ENCODE measurements at regions not wholly inside any gene's neighbourhood (a gene's known extent, or its start where the extent isn't known, plus 50 kb on each side); places are given as distances from the start of the nearest gene placed in this dataset.

DNA sequence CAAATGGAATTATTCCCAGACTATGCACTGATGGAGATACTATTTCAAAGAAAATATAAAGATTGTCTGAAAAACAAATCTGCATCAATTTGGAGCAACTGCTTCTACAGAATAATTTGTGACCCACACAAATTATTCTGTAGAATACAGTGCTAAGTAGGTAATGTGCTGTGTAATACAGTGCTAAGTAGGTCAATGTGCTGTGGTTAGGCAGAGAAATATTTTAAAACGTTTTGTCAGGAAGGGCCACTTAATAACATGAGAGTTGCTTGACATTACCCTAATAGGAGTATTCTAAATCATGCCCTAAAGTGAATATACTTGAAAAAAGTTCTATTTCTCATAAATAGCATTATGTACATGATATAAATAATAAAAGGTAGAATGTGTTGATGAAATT is 116.5 kb upstream of the KCND2 start:
- no peaks in the 10 kb centered on the region for H3K4me1 Mint-ChIP-seq
- H3K4me3 Mint-ChIP-seq: no peak overlapping the region

DNA sequence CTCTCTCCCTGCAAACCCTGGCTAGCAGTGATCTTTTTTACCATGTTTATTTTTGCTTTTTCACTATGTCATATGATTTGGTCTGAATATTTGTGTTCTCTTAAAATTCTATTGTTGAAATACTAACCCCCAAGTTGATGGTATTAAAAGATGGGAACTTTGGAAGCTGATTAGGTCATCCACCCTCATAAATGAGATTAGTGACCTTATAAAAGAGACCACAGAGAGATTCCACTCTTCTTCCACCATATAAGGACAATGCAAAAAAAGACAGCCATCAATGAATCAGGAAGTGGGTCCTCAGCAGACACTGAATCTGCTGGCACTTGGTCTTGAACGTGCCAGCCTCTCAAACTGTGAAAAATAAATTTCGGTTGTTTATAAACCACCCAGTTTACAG is 112.8 kb upstream of the KCND2 start:
- CTCF ChIA-PET: no interaction called here
- Histone ChIP-seq H3K9me3 (ENCODE audit: control extremely low read depth in 1 of 3, control insufficient read depth in 2 of 3, insufficient read depth in 1 of 3, low read length in 2 of 3) (peaks cover 0 to 7% (median 0%) of the 10 kb centered on the region in 3 donors), H3K9ac (ENCODE audit: low read length) (no peak overlapping the region), H3K27me3 (replicated peaks in 1 of 4; ENCODE audit: control extremely low read depth in 1 of 4, control insufficient read depth in 3 of 4, insufficient read depth in 4 of 4, low read length in 3 of 4) (no peaks in the 10 kb centered on the region), H3K27ac (ENCODE audit: low read length in 2 of 2) (no peak overlapping the region), H3K4me2 (replicated peaks; ENCODE audit: low read depth, low read length, poor library complexity, severe bottlenecking) (no peak overlapping the region), H2AFZ (ENCODE audit: insufficient read depth, low read depth, low read length, poor library complexity, severe bottlenecking) (no peak overlapping the region), H3K4me3 (ENCODE audit: control extremely low read depth in 1 of 5, extremely low read depth in 1 of 5, insufficient read depth in 1 of 5, low read depth in 2 of 5, low read length in 4 of 5) (no peak overlapping the region), H3K36me3 (replicated peaks in 1 of 2; ENCODE audit: control extremely low read depth in 1 of 2, control insufficient read depth in 1 of 2, extremely low read depth in 1 of 2, insufficient read depth in 2 of 2, low read length in 1 of 2) (no peaks in the 10 kb centered on the region), H4K20me1 (ENCODE audit: control insufficient read depth, insufficient read depth, low read length, poor library complexity, severe bottlenecking) (no peaks in the 10 kb centered on the region), H3K4me1 (ENCODE audit: control insufficient read depth in 2 of 2, insufficient read depth in 2 of 2, low read length in 2 of 2) (no peaks in the 10 kb centered on the region), H3K79me2 (ENCODE audit: control insufficient read depth, insufficient read depth, low read length) (no peaks in the 10 kb centered on the region)
- no peak overlapping the region for H3K27ac Mint-ChIP-seq
- POLR2A ChIA-PET: no interaction called here
- no peak overlapping the region for H3K4me3 Mint-ChIP-seq
- no CpG with 5 or more reads among the region's 2 CpGs for WGBS (ENCODE audit: insufficient coverage)
- H3K9me3 Mint-ChIP-seq (ENCODE audit: insufficient read depth): peaks cover 3% of the 10 kb centered on the region
- DNase-seq (no peak), ATAC-seq (ENCODE audit: low read depth) (no peak)
- H3K27me3 Mint-ChIP-seq: no peaks in the 10 kb centered on the region
- no peak for TF ChIP-seq EZH2 (IDR thresholded peaks at IDR 0.05; ENCODE audit: borderline replicate concordance, insufficient read depth, low read depth, low read length, poor library complexity, severe bottlenecking)
- TF ChIP-seq, protein P1, sequence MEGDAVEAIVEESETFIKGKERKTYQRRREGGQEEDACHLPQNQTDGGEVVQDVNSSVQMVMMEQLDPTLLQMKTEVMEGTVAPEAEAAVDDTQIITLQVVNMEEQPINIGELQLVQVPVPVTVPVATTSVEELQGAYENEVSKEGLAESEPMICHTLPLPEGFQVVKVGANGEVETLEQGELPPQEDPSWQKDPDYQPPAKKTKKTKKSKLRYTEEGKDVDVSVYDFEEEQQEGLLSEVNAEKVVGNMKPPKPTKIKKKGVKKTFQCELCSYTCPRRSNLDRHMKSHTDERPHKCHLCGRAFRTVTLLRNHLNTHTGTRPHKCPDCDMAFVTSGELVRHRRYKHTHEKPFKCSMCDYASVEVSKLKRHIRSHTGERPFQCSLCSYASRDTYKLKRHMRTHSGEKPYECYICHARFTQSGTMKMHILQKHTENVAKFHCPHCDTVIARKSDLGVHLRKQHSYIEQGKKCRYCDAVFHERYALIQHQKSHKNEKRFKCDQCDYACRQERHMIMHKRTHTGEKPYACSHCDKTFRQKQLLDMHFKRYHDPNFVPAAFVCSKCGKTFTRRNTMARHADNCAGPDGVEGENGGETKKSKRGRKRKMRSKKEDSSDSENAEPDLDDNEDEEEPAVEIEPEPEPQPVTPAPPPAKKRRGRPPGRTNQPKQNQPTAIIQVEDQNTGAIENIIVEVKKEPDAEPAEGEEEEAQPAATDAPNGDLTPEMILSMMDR (IDR thresholded peaks at IDR 0.05): no peak
- H3K4me1 Mint-ChIP-seq: no peaks in the 10 kb centered on the region
- intact Hi-C loops (cut with micrococcal nuclease): no loop called here

More for the DNA sequence above, 116.5 kb upstream of the KCND2 start:
- no peaks in the 10 kb centered on the region for H3K36me3 ChIP-seq (replicated peaks in 1 of 2; ENCODE audit: control extremely low read depth in 1 of 2, control insufficient read depth in 1 of 2, extremely low read depth in 1 of 2, insufficient read depth in 2 of 2, low read length in 1 of 2)
- intact Hi-C loops (cut with micrococcal nuclease): no loop called here
- ATAC-seq (ENCODE audit: low read depth) (no peak), DNase-seq (no peak)
- no peaks in the 10 kb centered on the region for H3K79me2 ChIP-seq (ENCODE audit: control insufficient read depth, insufficient read depth, low read length)
- Mint-ChIP-seq H3K9me3 (ENCODE audit: insufficient read depth) (no peaks in the 10 kb centered on the region), H3K27ac (no peak overlapping the region), H3K27me3 (no peaks in the 10 kb centered on the region)
- H3K4me2 ChIP-seq (replicated peaks; ENCODE audit: low read depth, low read length, poor library complexity, severe bottlenecking): no peak overlapping the region
- H3K9me3 ChIP-seq (ENCODE audit: control extremely low read depth in 1 of 3, control insufficient read depth in 2 of 3, insufficient read depth in 1 of 3, low read length in 2 of 3): no peaks in the 10 kb centered on the region
- POLR2A ChIA-PET: no interaction called here
- H3K4me3 ChIP-seq (ENCODE audit: control extremely low read depth in 1 of 5, extremely low read depth in 1 of 5, insufficient read depth in 1 of 5, low read depth in 2 of 5, low read length in 4 of 5): no peak overlapping the region
- TF ChIP-seq, protein P1 (IDR thresholded peaks at IDR 0.05): no peak
- no peak for TF ChIP-seq EZH2 (IDR thresholded peaks at IDR 0.05; ENCODE audit: borderline replicate concordance, insufficient read depth, low read depth, low read length, poor library complexity, severe bottlenecking)
- H3K27me3 ChIP-seq (replicated peaks in 1 of 4; ENCODE audit: control extremely low read depth in 1 of 4, control insufficient read depth in 3 of 4, insufficient read depth in 4 of 4, low read length in 3 of 4): no peaks in the 10 kb centered on the region
- no peaks in the 10 kb centered on the region for H4K20me1 ChIP-seq (ENCODE audit: control insufficient read depth, insufficient read depth, low read length, poor library complexity, severe bottlenecking)
- no peak overlapping the region for H3K9ac ChIP-seq (ENCODE audit: low read length)
- H2AFZ ChIP-seq (ENCODE audit: insufficient read depth, low read depth, low read length, poor library complexity, severe bottlenecking): no peak overlapping the region
- no peak overlapping the region for H3K27ac ChIP-seq (ENCODE audit: low read length in 2 of 2)
- WGBS (ENCODE audit: insufficient coverage): no CpG with 5 or more reads among the region's 1 CpG
- CTCF ChIA-PET: no interaction called here
- no peaks in the 10 kb centered on the region for H3K4me1 ChIP-seq (ENCODE audit: control insufficient read depth in 2 of 2, insufficient read depth in 2 of 2, low read length in 2 of 2)
